ENCODE measurements at regions not wholly inside any gene's neighbourhood (a gene's known extent, or its start where the extent isn't known, plus 50 kb on each side); places are given as distances from the start of the nearest gene placed in this dataset.
"Not testable (repeated sequence)": the region's sequence is repeated elsewhere in the genome, so short reads cannot be mapped to it uniquely, and the experiment has no call there.

DNA sequence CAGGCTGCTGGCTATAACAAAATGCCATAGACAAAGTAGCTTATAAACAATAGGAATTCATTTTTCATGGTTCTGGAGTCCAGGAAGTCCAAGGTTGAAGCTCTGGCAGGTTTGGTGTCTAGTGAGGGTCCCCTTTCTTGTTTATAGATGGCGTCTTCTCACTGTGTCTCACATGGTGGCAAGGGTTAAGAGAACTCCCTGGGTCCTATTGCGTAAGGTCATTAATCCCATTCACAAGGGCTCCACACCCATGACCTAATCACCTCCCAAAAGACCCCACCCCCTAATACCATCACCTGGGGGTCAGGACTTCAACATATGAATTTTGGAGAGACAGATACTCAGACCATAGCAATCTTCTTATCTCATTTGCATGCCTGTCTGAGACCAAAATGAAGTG, 108.9 kb upstream of the USP25 start:
- H3K4me3 Mint-ChIP-seq, result no peak overlapping the region
- no peaks in the 10 kb centered on the region for H3K4me1 Mint-ChIP-seq
- H3K4me1 ChIP-seq (ENCODE audit: control insufficient read depth, insufficient read depth, low read length, poor library complexity, severe bottlenecking), result no peaks in the 10 kb centered on the region
- no peak overlapping the region for H3K27ac ChIP-seq (ENCODE audit: insufficient read depth, low read length, poor library complexity, severe bottlenecking)
- ATAC-seq (ENCODE audit: low read depth in 2 of 2), result no peak
- no peaks in the 10 kb centered on the region for H3K36me3 ChIP-seq (ENCODE audit: control insufficient read depth, insufficient read depth, low read length)
- H3K9me3 ChIP-seq (ENCODE audit: control insufficient read depth in 2 of 2, low read length in 2 of 2), result no peaks in the 10 kb centered on the region
- H3K27me3 ChIP-seq (ENCODE audit: control insufficient read depth, insufficient read depth, low read length), result no peaks in the 10 kb centered on the region
- H3K27me3 Mint-ChIP-seq, result peaks cover 10% of the 10 kb centered on the region
- H3K27ac Mint-ChIP-seq, result no peak overlapping the region
- no peak for DNase-seq
- peaks cover 0 to 1% (median 0%) of the 10 kb centered on the region in 7 donors for H3K9me3 Mint-ChIP-seq
- H3K4me3 ChIP-seq (ENCODE audit: low read depth, low read length), result no peak overlapping the region
- no peaks in the 10 kb centered on the region for H3K36me3 Mint-ChIP-seq

GRCh38 chr21:15624646-15625045, 105.1 kb upstream of the USP25 start:
- no peak for ATAC-seq (ENCODE audit: low read depth in 2 of 2)
- H3K36me3 Mint-ChIP-seq, result no peaks in the 10 kb centered on the region
- DNase-seq, result no peak

DNA sequence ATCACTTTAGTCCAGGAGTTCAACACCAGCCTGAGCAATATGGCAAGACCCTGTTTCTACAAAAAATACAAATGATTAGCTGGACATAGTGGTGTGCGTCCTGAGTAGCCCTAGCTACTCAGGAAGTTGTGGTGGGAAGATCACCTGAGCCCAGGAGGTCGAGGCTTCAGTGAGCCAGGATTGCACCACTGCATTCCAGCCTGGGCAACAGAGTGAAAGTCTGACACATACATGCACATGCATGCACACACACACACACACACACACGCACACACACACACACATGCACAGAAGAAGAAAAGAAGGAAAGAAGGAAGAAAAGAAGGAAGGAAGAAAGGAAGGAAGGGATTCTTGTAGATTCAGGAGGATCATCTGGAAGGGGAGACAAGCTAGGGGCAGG, 104.4 kb upstream of the USP25 start:
- peaks cover 0 to 2% (median 0%) of the 10 kb centered on the region in 7 donors for H3K9me3 Mint-ChIP-seq
- peaks cover 8% of the 10 kb centered on the region for H3K27me3 Mint-ChIP-seq
- H3K36me3 Mint-ChIP-seq, result no peaks in the 10 kb centered on the region
- Histone ChIP-seq H3K27me3 (ENCODE audit: control insufficient read depth, insufficient read depth, low read length) (no peaks in the 10 kb centered on the region), H3K4me1 (ENCODE audit: control insufficient read depth, insufficient read depth, low read length, poor library complexity, severe bottlenecking) (no peaks in the 10 kb centered on the region), H3K36me3 (ENCODE audit: control insufficient read depth, insufficient read depth, low read length) (no peaks in the 10 kb centered on the region), H3K9me3 (ENCODE audit: control insufficient read depth in 2 of 2, low read length in 2 of 2) (no peaks in the 10 kb centered on the region), H3K27ac (ENCODE audit: insufficient read depth, low read length, poor library complexity, severe bottlenecking) (no peak overlapping the region), H3K4me3 (ENCODE audit: low read depth, low read length) (no peak overlapping the region)
- ATAC-seq (ENCODE audit: low read depth in 2 of 2) (no peak), DNase-seq (no peak)
- H3K27ac Mint-ChIP-seq, result no peak overlapping the region
- H3K4me1 Mint-ChIP-seq, result no peaks in the 10 kb centered on the region
- no peak overlapping the region for H3K4me3 Mint-ChIP-seq

More at GRCh38 chr21:15624646-15625045, 105.1 kb upstream of the USP25 start:
- Histone ChIP-seq H3K27me3 (ENCODE audit: control insufficient read depth, insufficient read depth, low read length) (no peaks in the 10 kb centered on the region), H3K27ac (ENCODE audit: insufficient read depth, low read length, poor library complexity, severe bottlenecking) (no peak overlapping the region), H3K9me3 (ENCODE audit: control insufficient read depth in 2 of 2, low read length in 2 of 2) (no peaks in the 10 kb centered on the region), H3K4me1 (ENCODE audit: control insufficient read depth, insufficient read depth, low read length, poor library complexity, severe bottlenecking) (no peaks in the 10 kb centered on the region), H3K36me3 (ENCODE audit: control insufficient read depth, insufficient read depth, low read length) (no peaks in the 10 kb centered on the region), H3K4me3 (ENCODE audit: low read depth, low read length) (no peak overlapping the region)
- Mint-ChIP-seq H3K9me3 (peaks cover 0 to 2% (median 0%) of the 10 kb centered on the region in 7 donors), H3K27ac (no peak overlapping the region), H3K27me3 (peaks cover 8% of the 10 kb centered on the region), H3K4me1 (no peaks in the 10 kb centered on the region), H3K4me3 (no peak overlapping the region)

DNA sequence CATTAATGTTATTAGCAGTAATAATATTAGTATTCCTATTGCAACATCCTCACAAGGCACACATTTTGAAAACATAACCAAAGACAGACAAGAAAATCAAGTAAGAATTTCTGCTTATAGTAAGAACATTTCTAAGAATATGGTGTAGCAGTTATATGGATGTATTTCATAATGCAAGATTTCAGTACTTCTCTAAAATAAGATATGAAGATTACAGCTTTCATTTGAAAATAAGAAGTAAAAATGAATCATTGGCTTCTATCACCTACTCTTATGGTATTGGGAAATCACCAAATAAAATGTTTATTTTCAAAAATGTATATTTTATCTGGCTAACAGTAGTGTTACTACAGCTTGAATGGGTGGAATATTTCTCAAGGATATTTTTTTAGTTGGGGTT, 103.8 kb upstream of the USP25 start:
- Mint-ChIP-seq H3K27ac (no peak overlapping the region), H3K4me1 (no peaks in the 10 kb centered on the region), H3K4me3 (no peak overlapping the region), H3K36me3 (no peaks in the 10 kb centered on the region), H3K9me3 (peaks cover 0 to 2% (median 0%) of the 10 kb centered on the region in 7 donors), H3K27me3 (peaks cover 12% of the 10 kb centered on the region)
- Histone ChIP-seq H3K9me3 (ENCODE audit: control insufficient read depth in 2 of 2, low read length in 2 of 2) (no peaks in the 10 kb centered on the region), H3K36me3 (ENCODE audit: control insufficient read depth, insufficient read depth, low read length) (no peaks in the 10 kb centered on the region), H3K4me3 (ENCODE audit: low read depth, low read length) (no peak overlapping the region), H3K27ac (ENCODE audit: insufficient read depth, low read length, poor library complexity, severe bottlenecking) (no peak overlapping the region), H3K27me3 (ENCODE audit: control insufficient read depth, insufficient read depth, low read length) (no peaks in the 10 kb centered on the region), H3K4me1 (ENCODE audit: control insufficient read depth, insufficient read depth, low read length, poor library complexity, severe bottlenecking) (no peaks in the 10 kb centered on the region)
- no peak for DNase-seq
- no peak for ATAC-seq (ENCODE audit: low read depth in 2 of 2)

- ATAC-seq (ENCODE audit: low read depth in 2 of 2), result no peak
- H3K36me3 Mint-ChIP-seq, result no peaks in the 10 kb centered on the region
- peaks cover 12% of the 10 kb centered on the region for H3K27me3 Mint-ChIP-seq
- no peaks in the 10 kb centered on the region for H3K4me1 ChIP-seq (ENCODE audit: control insufficient read depth, insufficient read depth, low read length, poor library complexity, severe bottlenecking)
- H3K4me3 ChIP-seq (ENCODE audit: low read depth, low read length), result no peak overlapping the region
- no peak overlapping the region for H3K27ac ChIP-seq (ENCODE audit: insufficient read depth, low read length, poor library complexity, severe bottlenecking)
- H3K27me3 ChIP-seq (ENCODE audit: control insufficient read depth, insufficient read depth, low read length), result no peaks in the 10 kb centered on the region
- H3K9me3 ChIP-seq (ENCODE audit: control insufficient read depth in 2 of 2, low read length in 2 of 2), result no peaks in the 10 kb centered on the region
- no peaks in the 10 kb centered on the region for H3K36me3 ChIP-seq (ENCODE audit: control insufficient read depth, insufficient read depth, low read length)
- no peaks in the 10 kb centered on the region for H3K4me1 Mint-ChIP-seq
- no peak overlapping the region for H3K4me3 Mint-ChIP-seq
- DNase-seq, result no peak
- H3K27ac Mint-ChIP-seq, result no peak overlapping the region
- peaks cover 0 to 2% (median 0%) of the 10 kb centered on the region in 7 donors for H3K9me3 Mint-ChIP-seq
These were observed 102.8 kb upstream of the USP25 start for GRCh38 chr21:15627011-15627410.

GRCh38 chr21:15627823-15628222, 102.0 kb upstream of the USP25 start:
- ATAC-seq (ENCODE audit: low read depth in 2 of 2) (no peak), DNase-seq (no peak)
- Mint-ChIP-seq H3K4me1 (no peaks in the 10 kb centered on the region), H3K27ac (no peak overlapping the region), H3K9me3 (peaks cover 0 to 2% (median 0%) of the 10 kb centered on the region in 7 donors), H3K4me3 (no peak overlapping the region), H3K36me3 (no peaks in the 10 kb centered on the region), H3K27me3 (peaks cover 12% of the 10 kb centered on the region)
- Histone ChIP-seq H3K9me3 (ENCODE audit: control insufficient read depth in 2 of 2, low read length in 2 of 2) (no peaks in the 10 kb centered on the region), H3K4me3 (ENCODE audit: low read depth, low read length) (no peak overlapping the region), H3K4me1 (ENCODE audit: control insufficient read depth, insufficient read depth, low read length, poor library complexity, severe bottlenecking) (no peaks in the 10 kb centered on the region), H3K36me3 (ENCODE audit: control insufficient read depth, insufficient read depth, low read length) (no peaks in the 10 kb centered on the region), H3K27ac (ENCODE audit: insufficient read depth, low read length, poor library complexity, severe bottlenecking) (no peak overlapping the region), H3K27me3 (ENCODE audit: control insufficient read depth, insufficient read depth, low read length) (no peaks in the 10 kb centered on the region)

GRCh38 chr21:15631342-15631741, 98.4 kb upstream of the USP25 start:
- H3K36me3 Mint-ChIP-seq, result no peaks in the 10 kb centered on the region

GRCh38 chr21:15634541-15634940, 95.2 kb upstream of the USP25 start:
- DNase-seq; H3K27ac ChIP-seq (ENCODE audit: insufficient read depth, low read length, poor library complexity, severe bottlenecking); H3K27ac Mint-ChIP-seq; H3K4me1 Mint-ChIP-seq; H3K4me3 ChIP-seq (ENCODE audit: low read depth, low read length); H3K4me1 ChIP-seq (ENCODE audit: control insufficient read depth, insufficient read depth, low read length, poor library complexity, severe bottlenecking); H3K9me3 Mint-ChIP-seq; ATAC-seq (ENCODE audit: low read depth in 2 of 2); H3K36me3 Mint-ChIP-seq; H3K27me3 ChIP-seq (ENCODE audit: control insufficient read depth, insufficient read depth, low read length); H3K27me3 Mint-ChIP-seq; H3K36me3 ChIP-seq (ENCODE audit: control insufficient read depth, insufficient read depth, low read length); H3K4me3 Mint-ChIP-seq; H3K9me3 ChIP-seq (ENCODE audit: control insufficient read depth in 2 of 2, low read length in 2 of 2): not testable (repeated sequence)

More at GRCh38 chr21:15631342-15631741, 98.4 kb upstream of the USP25 start:
- Histone ChIP-seq H3K4me3 (ENCODE audit: low read depth, low read length) (no peak overlapping the region), H3K4me1 (ENCODE audit: control insufficient read depth, insufficient read depth, low read length, poor library complexity, severe bottlenecking) (no peaks in the 10 kb centered on the region), H3K27me3 (ENCODE audit: control insufficient read depth, insufficient read depth, low read length) (no peaks in the 10 kb centered on the region), H3K27ac (ENCODE audit: insufficient read depth, low read length, poor library complexity, severe bottlenecking) (no peak overlapping the region), H3K36me3 (ENCODE audit: control insufficient read depth, insufficient read depth, low read length) (no peaks in the 10 kb centered on the region), H3K9me3 (ENCODE audit: control insufficient read depth in 2 of 2, low read length in 2 of 2) (no peaks in the 10 kb centered on the region)
- Mint-ChIP-seq H3K4me3 (no peak overlapping the region), H3K9me3 (peaks cover 0 to 4% (median 0%) of the 10 kb centered on the region in 7 donors), H3K4me1 (no peaks in the 10 kb centered on the region), H3K27ac (no peak overlapping the region), H3K27me3 (peaks cover 4% of the 10 kb centered on the region)
- DNase-seq (no peak), ATAC-seq (ENCODE audit: low read depth in 2 of 2) (no peak)

All from CD4-positive, CD25-positive, alpha-beta regulatory T cell (primary cell).